ENCODE measurements at regions not wholly inside any gene's neighbourhood (a gene's known extent, or its start where the extent isn't known, plus 50 kb on each side); places are given as distances from the start of the nearest gene placed in this dataset.

- DNase-seq (no peak), ATAC-seq (ENCODE audit: poor library complexity) (no peak)
- intact Hi-C loops (cut with DNase I): no loop called here
Observed at GRCh38 chr22:48872271-48873190, 955.1 kb downstream of the BRD1 start.

- ATAC-seq (ENCODE audit: poor library complexity) (no peak), DNase-seq (no peak)
- intact Hi-C loops (cut with DNase I): no loop called here
Observed at GRCh38 chr22:48871176-48871840, 956.4 kb downstream of the BRD1 start.

GRCh38 chr22:48870436-48870835, 957.2 kb downstream of the BRD1 start:
- DNase-seq (no peak), ATAC-seq (ENCODE audit: poor library complexity) (no peak)
- intact Hi-C loops (cut with DNase I): no loop called here

GRCh38 chr22:48869788-48870187, 957.9 kb downstream of the BRD1 start:
- intact Hi-C loops (cut with DNase I): no loop called here
- ATAC-seq (ENCODE audit: poor library complexity) (no peak), DNase-seq (no peak)

GRCh38 chr22:48869161-48869560, 958.5 kb downstream of the BRD1 start:
- intact Hi-C loops (cut with DNase I): no loop called here
- ATAC-seq (ENCODE audit: poor library complexity): no peak
- no peak for DNase-seq

GRCh38 chr22:48868554-48868953, 959.1 kb downstream of the BRD1 start:
- no peak for ATAC-seq (ENCODE audit: poor library complexity)
- intact Hi-C loops (cut with DNase I): no loop called here
- DNase-seq: no peak

- intact Hi-C loops (cut with DNase I): no loop called here
- ATAC-seq (ENCODE audit: poor library complexity): no peak
- DNase-seq: no peak
Observed at GRCh38 chr22:48867891-48868290, 959.8 kb downstream of the BRD1 start.

- ATAC-seq (ENCODE audit: poor library complexity) (no peak), DNase-seq (no peak)
- intact Hi-C loops (cut with DNase I): no loop called here
Observed at GRCh38 chr22:48866906-48867681, 960.6 kb downstream of the BRD1 start.

GRCh38 chr22:48864748-48865147, 962.9 kb downstream of the BRD1 start:
- intact Hi-C loops (cut with DNase I): no loop called here

GRCh38 chr22:48863965-48864528, 963.6 kb downstream of the BRD1 start:
- intact Hi-C loops (cut with DNase I): no loop called here
- ATAC-seq (ENCODE audit: poor library complexity) (no peak), DNase-seq (no peak)

More at GRCh38 chr22:48864748-48865147, 962.9 kb downstream of the BRD1 start:
- ATAC-seq (ENCODE audit: poor library complexity) (no peak), DNase-seq (no peak)

GRCh38 chr22:48860557-48860956, 967.1 kb downstream of the BRD1 start:
- no peak for DNase-seq
- intact Hi-C loops (cut with DNase I): no loop called here
- ATAC-seq (ENCODE audit: poor library complexity): no peak

- DNase-seq (no peak), ATAC-seq (ENCODE audit: poor library complexity) (no peak)
- intact Hi-C loops (cut with DNase I): no loop called here
Observed at GRCh38 chr22:48858856-48859255, 968.8 kb downstream of the BRD1 start.

- ATAC-seq (ENCODE audit: poor library complexity): no peak
- DNase-seq: no peak
- intact Hi-C loops (cut with DNase I): no loop called here
Observed at GRCh38 chr22:48858121-48858520, 969.6 kb downstream of the BRD1 start.

GRCh38 chr22:48857202-48857805, 970.4 kb downstream of the BRD1 start:
- DNase-seq: no peak
- ATAC-seq (ENCODE audit: poor library complexity): no peak
- intact Hi-C loops (cut with DNase I): no loop called here

GRCh38 chr22:48856308-48856615, 971.4 kb downstream of the BRD1 start:
- intact Hi-C loops (cut with DNase I): no loop called here
- no peak for ATAC-seq (ENCODE audit: poor library complexity)
- no peak for DNase-seq

GRCh38 chr22:48855593-48856307, 971.9 kb downstream of the BRD1 start:
- no peak for ATAC-seq (ENCODE audit: poor library complexity)

GRCh38 chr22:48855013-48855412, 972.7 kb downstream of the BRD1 start:
- intact Hi-C loops (cut with DNase I): no loop called here
- no peak for ATAC-seq (ENCODE audit: poor library complexity)
- DNase-seq: no peak

More at GRCh38 chr22:48855593-48856307, 971.9 kb downstream of the BRD1 start:
- DNase-seq: no peak
- intact Hi-C loops (cut with DNase I): no loop called here

- ATAC-seq (ENCODE audit: poor library complexity): no peak
- intact Hi-C loops (cut with DNase I): no loop called here
Observed at GRCh38 chr22:48853627-48854240, 973.9 kb downstream of the BRD1 start.

More at GRCh38 chr22:48853627-48854240, 973.9 kb downstream of the BRD1 start:
- no peak for DNase-seq
